A549 (cell line): ENCODE measurements at regions not wholly inside any gene's neighbourhood (a gene's known extent, or its start where the extent isn't known, plus 50 kb on each side); places are given as distances from the start of the nearest gene placed in this dataset.

Experiments used
- CBX8 ChIP-seq: fragments of 200-600 bp; sonication (generic); IDR thresholded peaks from 2 replicates; pipeline ENCODE4 v1.6.1; 2016
- CTCF ChIP-seq: fragments of >200 bp; sonication (Bioruptor Twin); formaldehyde crosslinking; IDR thresholded peaks from 3 replicates; pipeline ENCODE4 v1.5.1; 2016
- KDM5A ChIP-seq: fragments of 200-600 bp; sonication (generic); IDR thresholded peaks from 2 replicates; pipeline ENCODE4 v1.6.1; 2016; ENCODE audit warnings: antibody characterized with exemption, mild to moderate bottlenecking
- MAFK ChIP-seq: fragments of 450-650 bp; IDR thresholded peaks from 2 replicates; pipeline ENCODE4 v1.6.1; 2014; ENCODE audit not compliant: partially characterized antibody
- MAX ChIP-seq: IDR thresholded peaks from 2 replicates; pipeline ENCODE4 v1.6.1; 2012
- POLR2A ChIP-seq: IDR thresholded peaks from 2 replicates; pipeline ENCODE4 v1.6.1; 2012; ENCODE audit warnings: mild to moderate bottlenecking, low read length
- RNF2 ChIP-seq: fragments of 200-600 bp; sonication (generic); IDR thresholded peaks from 2 replicates; pipeline ENCODE4 v1.6.1; 2016; ENCODE audit warnings: low read depth, mild to moderate bottlenecking, antibody characterized with exemption, moderate library complexity, borderline replicate concordance
- SMC3 ChIP-seq: fragments of >200 bp; sonication (Bioruptor Twin); formaldehyde crosslinking; IDR thresholded peaks from 3 replicates; pipeline ENCODE4 v1.6.1; 2018; ENCODE audit warnings: inconsistent platforms

GRCh38 chr21:15308333-15308732, 243.5 kb upstream of the NRIP1 start:
- TF ChIP-seq CTCF (no peak), MAX (no peak), SMC3 (no peak), RNF2 (no peak), POLR2A (no peak), KDM5A (no peak), MAFK (no peak), CBX8 (no peak)
